NCI-H187 treated with DMSO at 0.1 percent for 48 hours (cell line): ENCODE measurements at regions not wholly inside any gene's neighbourhood (a gene's known extent, or its start where the extent isn't known, plus 50 kb on each side); places are given as distances from the start of the nearest gene placed in this dataset.
"Not testable (repeated sequence)": the region's sequence is repeated elsewhere in the genome, so short reads cannot be mapped to it uniquely, and the experiment has no call there.

ENCODE experiments used
- DNase-seq: peaks from one replicate; lab custom pipeline; 2025; lab: John Stamatoyannopoulos, UW

GRCh38 chr3:165518346-165518745, 318.9 kb downstream of the BCHE start:
- DNase-seq, result no peak

DNA sequence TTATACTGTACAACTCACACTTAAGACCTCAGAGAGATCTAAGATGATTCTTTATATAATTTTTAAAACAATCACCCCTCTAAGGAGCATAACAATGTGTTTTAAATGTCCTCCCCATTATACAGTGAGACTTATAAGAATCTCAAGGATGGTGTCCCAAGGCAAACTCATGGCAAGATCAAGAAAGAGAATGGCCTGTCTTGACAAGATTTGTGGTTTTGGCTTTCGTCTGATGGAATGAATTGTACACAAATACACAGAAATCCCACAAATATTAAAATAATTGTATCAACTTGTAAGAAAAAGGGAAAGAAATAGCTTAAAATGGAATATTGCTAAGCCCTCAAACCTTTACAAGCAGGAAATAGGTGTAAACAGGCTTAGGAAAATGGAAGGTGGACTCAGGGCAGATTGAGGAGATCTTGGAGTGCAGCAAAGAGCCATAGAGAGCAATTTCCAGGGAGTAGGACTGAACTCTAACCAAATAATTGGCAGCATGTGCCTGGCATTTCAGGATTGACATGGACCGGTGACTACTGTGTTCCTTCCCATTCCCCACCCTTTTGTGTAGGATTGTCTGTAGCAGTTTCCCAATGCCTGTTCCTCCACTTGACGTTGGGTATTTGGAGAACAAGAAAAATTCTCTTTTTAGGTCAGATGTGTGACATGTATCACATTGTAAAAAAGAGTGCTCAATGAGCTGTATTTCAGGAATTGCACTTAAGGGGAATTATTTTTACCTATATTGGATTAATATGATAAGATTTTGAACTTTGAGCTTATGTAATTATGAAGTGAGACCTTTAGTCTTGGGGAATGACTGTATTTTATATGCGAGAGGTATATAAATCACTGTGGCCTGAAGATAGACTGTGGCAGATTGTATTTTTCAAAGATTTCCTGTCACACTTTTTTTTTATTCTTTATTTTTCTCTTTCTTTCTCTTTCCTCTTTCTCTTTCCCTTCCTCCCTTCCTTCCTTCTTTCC, 317.8 kb upstream of the SLITRK3 start:
- no peak for DNase-seq

GRCh38 chr3:165507576-165507975, 311.4 kb upstream of the SLITRK3 start:
- no peak for DNase-seq

DNA sequence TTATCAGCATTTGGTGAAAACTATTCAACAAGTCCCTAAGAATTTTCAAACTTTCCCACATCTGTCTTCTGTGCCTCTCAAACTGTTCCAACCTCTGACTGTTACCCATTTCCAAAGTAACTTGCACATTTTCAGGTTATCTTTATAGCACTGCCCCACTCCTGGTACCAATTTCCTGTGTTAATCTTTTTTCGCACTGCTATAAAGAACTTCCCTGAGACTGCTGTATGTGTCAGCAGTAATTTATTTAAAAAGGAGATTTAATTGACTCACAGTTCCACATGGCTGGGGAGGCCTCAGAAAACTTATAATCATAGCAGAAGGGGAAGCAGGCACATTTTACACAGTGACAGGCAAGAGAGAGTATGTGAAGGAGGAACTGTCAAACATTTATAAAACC, 310.9 kb upstream of the SLITRK3 start:
- no peak for DNase-seq

DNA sequence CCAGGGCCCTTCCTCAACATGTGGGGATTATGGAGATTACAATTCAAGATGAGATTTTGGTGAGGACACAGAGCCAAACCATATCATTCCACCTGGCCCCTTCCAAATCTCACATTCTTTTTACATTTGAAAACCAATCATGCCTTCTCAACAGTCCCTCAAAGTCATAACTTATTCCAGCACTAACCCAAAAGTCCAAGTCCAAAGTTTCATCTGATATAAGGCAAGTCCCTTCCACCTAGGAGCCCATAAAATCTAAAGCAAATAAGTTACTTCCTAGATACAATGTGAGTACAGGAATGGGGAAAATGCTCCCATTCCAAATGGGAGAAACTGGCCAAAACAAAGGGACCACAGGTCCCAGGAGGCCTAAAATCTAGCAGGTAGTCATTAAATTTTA, 309.5 kb upstream of the SLITRK3 start:
- DNase-seq, result no peak

GRCh38 chr3:165504554-165504953, 308.4 kb upstream of the SLITRK3 start:
- no peak for DNase-seq

- DNase-seq, result peak; percentile 22
Measured at GRCh38 chr3:165503825-165504224, 307.6 kb upstream of the SLITRK3 start.

DNA sequence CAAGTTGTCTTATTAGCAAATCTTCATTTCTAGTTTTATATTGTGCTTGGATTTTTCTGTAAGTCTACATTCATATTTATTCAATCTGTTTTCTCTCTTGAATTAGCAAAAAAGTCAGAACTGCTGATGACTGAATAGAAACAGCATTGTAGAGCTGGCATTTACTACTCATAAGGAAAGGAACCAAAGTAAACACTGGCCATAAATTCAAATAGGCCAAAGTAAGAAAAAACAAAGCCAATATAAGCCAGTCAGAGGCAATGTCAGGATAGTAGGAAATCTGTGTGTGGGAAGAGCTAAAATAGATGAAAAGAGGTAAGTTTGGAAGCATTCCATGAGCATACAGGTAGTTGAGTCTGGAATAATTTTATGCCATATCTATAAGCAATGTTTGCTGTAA, 307.2 kb upstream of the SLITRK3 start:
- no peak for DNase-seq

DNA sequence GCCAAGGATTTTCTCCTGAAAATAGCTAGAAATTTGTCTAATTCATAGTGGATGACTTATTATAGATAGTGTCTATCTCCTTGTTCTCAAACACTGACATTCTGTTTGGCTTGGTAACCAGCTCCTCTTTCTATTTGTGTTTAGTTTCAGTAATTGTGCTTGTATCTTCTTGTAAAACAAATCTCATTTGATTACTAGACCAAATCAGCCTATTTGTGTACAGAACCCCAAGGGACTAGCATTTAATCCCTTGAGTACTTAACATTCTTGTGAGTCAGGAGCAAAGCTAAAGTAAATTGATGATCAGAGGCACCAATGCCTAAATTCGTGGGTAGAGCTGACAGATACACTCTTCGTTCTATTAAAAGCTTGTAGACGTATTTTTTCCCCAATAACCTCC, 306.5 kb upstream of the SLITRK3 start:
- no peak for DNase-seq

DNA sequence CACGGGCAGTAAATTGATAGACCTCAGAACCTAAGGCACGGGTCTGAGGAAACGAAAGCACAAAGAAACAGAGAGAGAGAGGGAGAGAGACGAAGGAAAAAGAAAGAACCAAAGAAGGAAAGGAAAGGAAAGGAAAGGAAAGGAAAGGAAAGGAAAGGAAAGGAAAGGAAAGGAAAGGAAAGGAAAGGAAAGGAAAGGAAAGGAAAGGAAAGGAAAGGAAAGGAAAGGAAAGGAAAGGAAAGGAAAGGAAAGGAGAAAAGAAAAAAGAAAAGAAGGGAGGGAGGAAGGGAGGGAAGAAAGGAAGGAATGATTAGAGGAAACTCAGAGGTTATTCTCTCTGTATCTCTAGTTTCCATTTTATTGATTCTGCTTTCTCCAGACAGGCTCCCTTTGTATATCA, 302.6 kb upstream of the SLITRK3 start:
- DNase-seq, result not testable (repeated sequence)

- no peak for DNase-seq
Measured at GRCh38 chr3:165491487-165491886, 295.3 kb upstream of the SLITRK3 start.

DNA sequence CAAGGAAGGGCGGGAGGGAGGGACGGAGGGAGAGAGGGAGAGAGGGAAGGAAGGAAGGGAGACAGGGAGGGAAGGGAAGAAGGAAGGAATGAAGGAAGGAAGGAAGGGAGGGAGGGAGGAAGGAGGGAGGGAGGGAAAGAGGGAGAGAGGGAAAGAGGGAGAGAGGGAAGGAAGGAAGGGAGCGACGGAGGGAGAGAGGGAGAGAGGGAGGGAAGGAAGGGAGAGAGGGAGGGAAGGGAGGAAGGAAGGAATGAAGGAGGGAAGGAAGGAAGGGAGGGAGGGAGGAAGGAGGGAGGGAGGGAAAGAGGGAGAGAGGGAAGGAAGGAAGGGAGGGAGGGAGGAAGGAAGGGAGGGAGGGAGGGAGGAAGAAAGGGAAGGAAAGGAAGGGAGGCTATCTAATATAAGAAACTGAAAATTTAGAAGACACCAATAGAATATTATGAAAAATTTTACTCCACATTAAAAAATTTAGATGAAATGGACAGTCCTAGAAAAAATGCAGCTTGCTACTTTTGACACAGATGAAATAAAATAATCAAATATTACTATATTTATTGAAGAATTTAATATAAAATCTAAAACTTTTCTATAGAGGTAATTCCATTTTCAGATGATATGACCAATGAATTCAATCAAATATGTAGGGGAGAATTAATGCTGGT, 280.3 kb upstream of the SLITRK3 start:
- no peak for DNase-seq

GRCh38 chr3:165466856-165467255, 270.7 kb upstream of the SLITRK3 start:
- DNase-seq, result no peak

GRCh38 chr3:165464736-165465135, 268.6 kb upstream of the SLITRK3 start:
- no peak for DNase-seq

- DNase-seq, result no peak
Measured at GRCh38 chr3:165463531-165463930, 267.3 kb upstream of the SLITRK3 start.

DNA sequence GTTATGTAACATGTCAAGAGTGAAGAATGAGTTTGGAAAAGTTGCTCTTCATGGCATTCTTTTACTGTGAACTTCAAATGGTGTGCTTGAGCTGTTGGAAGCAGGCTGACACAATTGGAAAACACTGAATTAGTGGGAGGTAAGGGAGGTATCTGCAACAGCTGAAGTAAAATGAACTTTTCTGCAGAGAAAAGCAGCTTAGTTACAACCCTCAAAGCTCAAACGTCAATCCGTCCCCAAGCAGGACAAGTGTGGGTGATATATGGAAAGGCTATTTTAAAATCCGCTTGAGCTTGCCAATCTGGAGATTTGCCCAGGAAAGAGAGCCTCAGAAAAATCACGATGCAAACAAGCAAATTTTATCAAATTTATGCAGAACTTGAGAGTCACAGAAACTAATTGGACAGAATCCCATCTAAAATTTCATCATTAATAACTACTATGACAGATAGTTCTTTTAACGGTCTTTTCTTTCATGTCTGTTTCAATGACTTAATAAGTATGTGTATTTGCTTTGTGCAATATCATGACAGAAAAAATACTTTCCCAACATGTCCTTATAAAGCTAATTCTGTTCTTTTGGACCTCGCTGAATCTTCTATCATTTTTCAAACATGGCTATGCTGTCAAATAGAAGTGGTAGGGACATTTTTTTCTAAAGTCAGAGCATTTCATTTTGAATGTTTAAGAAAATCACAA, 266.6 kb upstream of the SLITRK3 start:
- DNase-seq, result no peak

DNA sequence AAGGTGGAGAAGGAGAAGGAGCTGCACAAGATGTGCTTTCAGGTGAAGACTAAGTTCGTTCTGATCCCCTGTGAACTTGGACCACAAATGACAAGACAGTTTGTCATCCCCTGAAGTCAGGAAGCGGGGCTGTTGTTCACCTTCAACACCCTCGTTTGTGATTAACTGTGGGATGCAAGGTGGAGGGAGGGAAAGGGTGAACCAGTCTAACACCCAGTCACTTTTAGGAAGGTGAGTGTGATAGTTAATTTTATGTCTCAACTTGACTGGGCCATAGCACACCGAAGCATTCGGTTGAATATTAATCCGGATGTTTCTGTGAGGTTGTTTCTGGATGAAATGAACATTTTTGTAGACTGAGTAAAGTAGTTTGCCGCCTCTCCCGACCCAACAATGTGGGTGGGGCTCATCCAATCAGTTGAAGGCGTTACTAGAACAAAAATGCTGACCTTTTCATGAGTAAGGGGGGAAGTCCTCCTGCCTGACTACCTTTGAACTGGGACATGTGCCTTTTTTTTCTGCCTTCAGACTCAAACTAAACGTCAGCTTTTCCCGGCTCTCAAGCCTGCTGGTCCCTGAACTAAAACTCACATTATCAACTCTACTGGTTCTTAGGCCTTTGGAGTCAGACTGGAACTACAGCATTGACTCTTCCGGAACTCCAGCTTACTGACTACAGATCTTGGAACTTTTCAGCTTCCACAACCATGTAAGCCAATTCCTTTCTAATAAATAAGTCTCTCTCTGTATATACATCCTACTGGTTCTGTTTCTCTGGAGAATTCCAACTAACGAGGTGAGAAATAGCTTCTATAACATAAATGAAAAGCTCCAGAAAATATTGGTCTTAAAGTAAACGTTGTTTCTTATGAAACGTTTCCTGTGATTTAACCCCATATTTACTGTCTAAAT, 264.0 kb upstream of the SLITRK3 start:
- DNase-seq, result no peak

GRCh38 chr3:165459111-165459510, 262.9 kb upstream of the SLITRK3 start:
- DNase-seq, result no peak

GRCh38 chr3:165457096-165457495, 260.9 kb upstream of the SLITRK3 start:
- no peak for DNase-seq

DNA sequence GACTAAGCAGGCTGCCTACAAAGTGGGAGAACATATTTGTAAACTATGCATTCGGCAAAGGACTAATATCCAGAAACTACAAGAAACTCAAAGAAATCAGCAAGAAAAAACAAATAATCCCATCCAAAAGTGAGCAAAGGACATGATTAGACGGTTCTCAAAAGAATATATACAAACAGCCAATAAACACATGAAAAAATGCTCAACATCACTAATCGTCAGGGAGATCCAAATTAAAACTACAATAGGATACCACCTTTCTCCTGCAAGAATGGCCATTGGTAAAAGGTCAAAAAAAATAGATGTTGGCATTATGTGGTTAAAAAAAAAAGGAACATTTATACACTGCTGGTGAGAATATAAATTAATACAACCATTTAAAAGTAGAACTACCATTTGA, 259.6 kb upstream of the SLITRK3 start:
- no peak for DNase-seq

GRCh38 chr3:165455360-165455759, 259.2 kb upstream of the SLITRK3 start:
- DNase-seq, result no peak
